Endodermal cell (in vitro differentiated cells): ENCODE measurements at regions not wholly inside any gene's neighbourhood (a gene's known extent, or its start where the extent isn't known, plus 50 kb on each side); places are given as distances from the start of the nearest gene placed in this dataset.

ENCODE experiments used
- DNase-seq: peaks from one replicate; pipeline ENCODE4 v3.0.0-alpha.2; 2017
- H3K27ac ChIP-seq: 2 replicates; pipeline ENCODE4 v1.5.1; 2013; ENCODE audit warnings: mild to moderate bottlenecking, low read depth, low read length, moderate library complexity
- H3K27me3 ChIP-seq: 2 replicates; pipeline ENCODE4 v1.6.1; 2013; ENCODE audit warnings: mild to moderate bottlenecking, low read length, moderate library complexity; ENCODE audit not compliant: insufficient read depth, control insufficient read depth, poor library complexity, severe bottlenecking
- H3K36me3 ChIP-seq: 2 replicates; pipeline ENCODE4 v1.7.0; 2013; ENCODE audit warnings: mild to moderate bottlenecking, low read length, moderate library complexity; ENCODE audit not compliant: control insufficient read depth, insufficient read depth
- H3K4me1 ChIP-seq: one replicate; pipeline ENCODE4 v1.7.0; 2013; ENCODE audit warnings: low read length; ENCODE audit not compliant: control insufficient read depth, insufficient read depth
- H3K4me3 ChIP-seq: 2 replicates; pipeline ENCODE4 v1.5.1; 2013; ENCODE audit warnings: mild to moderate bottlenecking, low read length, moderate library complexity
- H3K9ac ChIP-seq: 2 replicates; pipeline ENCODE4 v1.6.1; 2013; ENCODE audit warnings: mild to moderate bottlenecking, low read length, moderate library complexity; ENCODE audit not compliant: poor library complexity, severe bottlenecking; ENCODE audit errors: extremely low read depth
- H3K9me3 ChIP-seq: 2 replicates; pipeline ENCODE4 v1.6.1; 2013; ENCODE audit warnings: mild to moderate bottlenecking, low read length, moderate library complexity; ENCODE audit not compliant: control insufficient read depth
- H3K27ac Mint-ChIP-seq: 2 replicates; pipeline ENCODE4 v1.8.0; 2020; ENCODE audit warnings: mixed read lengths
- H3K27me3 Mint-ChIP-seq: 2 replicates; pipeline ENCODE4 v1.8.0; 2021; ENCODE audit warnings: mild to moderate bottlenecking, mixed read lengths; ENCODE audit not compliant: insufficient read depth
- H3K36me3 Mint-ChIP-seq: 2 replicates; pipeline ENCODE4 v1.8.0; 2020; ENCODE audit warnings: low read depth, mixed read lengths
- H3K4me1 Mint-ChIP-seq: 2 replicates; pipeline ENCODE4 v1.8.0; 2020; ENCODE audit warnings: mixed read lengths
- H3K4me3 Mint-ChIP-seq: 2 replicates; pipeline ENCODE4 v1.8.0; 2020; ENCODE audit warnings: mild to moderate bottlenecking, moderate library complexity, mixed read lengths
- H3K9me3 Mint-ChIP-seq: 2 replicates; pipeline ENCODE4 v1.8.0; 2020; ENCODE audit warnings: mild to moderate bottlenecking, mixed read lengths
- WGBS, 2 experiments: methylation state at CpG; one replicate each; pipeline versions ENCODE4 v1.1.5 to v1.1.7; 2013; ENCODE audit warnings: missing lambda C conversion rate in 2 of 2, mixed read lengths in 1 of 2; ENCODE audit not compliant: insufficient coverage in 1 of 2, insufficient read length in 1 of 2; 5-methylcytosine and 5-hydroxymethylcytosine counted together
- TF ChIP-seq, protein P1 (sequence below): fragments of 200-600 bp; sonication (generic); conservative IDR thresholded peaks from 2 replicates; pipeline ENCODE4 v1.5.0; 2021; ENCODE audit warnings: antibody characterized with exemption, mild to moderate bottlenecking

- Histone ChIP-seq H3K27ac (no peak overlapping the region), H3K36me3 (no peaks in the 10 kb centered on the region), H3K27me3 (no peaks in the 10 kb centered on the region), H3K4me3 (no peak overlapping the region), H3K9ac (no peak overlapping the region), H3K9me3 (no peaks in the 10 kb centered on the region), H3K4me1 (no peaks in the 10 kb centered on the region)
- no peak overlapping the region for H3K27ac Mint-ChIP-seq
- H3K4me3 Mint-ChIP-seq: no peak overlapping the region
- no peaks in the 10 kb centered on the region for H3K4me1 Mint-ChIP-seq
- 97% methylated on average over 10 to 11 of the region's 11 CpGs for WGBS, 2 experiments
- no peak for DNase-seq
- H3K27me3 Mint-ChIP-seq: no peaks in the 10 kb centered on the region
- TF ChIP-seq, protein P1, sequence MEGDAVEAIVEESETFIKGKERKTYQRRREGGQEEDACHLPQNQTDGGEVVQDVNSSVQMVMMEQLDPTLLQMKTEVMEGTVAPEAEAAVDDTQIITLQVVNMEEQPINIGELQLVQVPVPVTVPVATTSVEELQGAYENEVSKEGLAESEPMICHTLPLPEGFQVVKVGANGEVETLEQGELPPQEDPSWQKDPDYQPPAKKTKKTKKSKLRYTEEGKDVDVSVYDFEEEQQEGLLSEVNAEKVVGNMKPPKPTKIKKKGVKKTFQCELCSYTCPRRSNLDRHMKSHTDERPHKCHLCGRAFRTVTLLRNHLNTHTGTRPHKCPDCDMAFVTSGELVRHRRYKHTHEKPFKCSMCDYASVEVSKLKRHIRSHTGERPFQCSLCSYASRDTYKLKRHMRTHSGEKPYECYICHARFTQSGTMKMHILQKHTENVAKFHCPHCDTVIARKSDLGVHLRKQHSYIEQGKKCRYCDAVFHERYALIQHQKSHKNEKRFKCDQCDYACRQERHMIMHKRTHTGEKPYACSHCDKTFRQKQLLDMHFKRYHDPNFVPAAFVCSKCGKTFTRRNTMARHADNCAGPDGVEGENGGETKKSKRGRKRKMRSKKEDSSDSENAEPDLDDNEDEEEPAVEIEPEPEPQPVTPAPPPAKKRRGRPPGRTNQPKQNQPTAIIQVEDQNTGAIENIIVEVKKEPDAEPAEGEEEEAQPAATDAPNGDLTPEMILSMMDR: no peak
- H3K36me3 Mint-ChIP-seq: peaks cover 7% of the 10 kb centered on the region
- no peaks in the 10 kb centered on the region for H3K9me3 Mint-ChIP-seq
Measured at GRCh38 chr4:56272003-56272402, 115.3 kb downstream of the AASDH start.

GRCh38 chr4:56271131-56271530, 116.2 kb downstream of the AASDH start:
- Histone ChIP-seq H3K27me3 (no peaks in the 10 kb centered on the region), H3K36me3 (no peaks in the 10 kb centered on the region), H3K9ac (no peak overlapping the region), H3K4me3 (no peak overlapping the region), H3K27ac (no peak overlapping the region), H3K9me3 (no peaks in the 10 kb centered on the region), H3K4me1 (no peaks in the 10 kb centered on the region)
- WGBS, 2 experiments: 67 to 97% methylated on average over 1 to 2 of the region's 2 CpGs
- Mint-ChIP-seq H3K36me3 (peaks cover 4% of the 10 kb centered on the region), H3K9me3 (no peaks in the 10 kb centered on the region), H3K4me1 (no peaks in the 10 kb centered on the region), H3K27me3 (no peaks in the 10 kb centered on the region), H3K4me3 (no peak overlapping the region), H3K27ac (no peak overlapping the region)
- TF ChIP-seq, protein P1: no peak
- no peak for DNase-seq

GRCh38 chr4:56267558-56267957, 119.7 kb downstream of the AASDH start:
- H3K9ac ChIP-seq: no peak overlapping the region
- Mint-ChIP-seq H3K27ac (no peak overlapping the region), H3K4me1 (no peaks in the 10 kb centered on the region), H3K36me3 (peaks cover 14% of the 10 kb centered on the region), H3K4me3 (no peak overlapping the region), H3K9me3 (peaks cover 6% of the 10 kb centered on the region), H3K27me3 (no peaks in the 10 kb centered on the region)
- H3K36me3 ChIP-seq: no peaks in the 10 kb centered on the region
- 95 to 100% methylated on average over 2 to 4 of the region's 4 CpGs for WGBS, 2 experiments
- H3K4me1 ChIP-seq: no peaks in the 10 kb centered on the region
- no peak overlapping the region for H3K27ac ChIP-seq
- TF ChIP-seq, protein P1: no peak
- DNase-seq: no peak
- no peaks in the 10 kb centered on the region for H3K27me3 ChIP-seq
- peaks cover 5% of the 10 kb centered on the region for H3K9me3 ChIP-seq
- H3K4me3 ChIP-seq: no peak overlapping the region
